BE2C (cell line): ENCODE measurements at regions not wholly inside any gene's neighbourhood (a gene's known extent, or its start where the extent isn't known, plus 50 kb on each side); places are given as distances from the start of the nearest gene placed in this dataset.
"Not testable (repeated sequence)": the region's sequence is repeated elsewhere in the genome, so short reads cannot be mapped to it uniquely, and the experiment has no call there.

Experiments
- DNase-seq: peaks from one replicate; pipeline ENCODE4 v3.0.0-alpha.2; 2020
- H3K27me3 ChIP-seq: fragments of 250-450 bp; sonication (Bioruptor Pico); 2 replicates; pipeline ENCODE4 v1.5.1; 2020; ENCODE audit warnings: mild to moderate bottlenecking
- H3K36me3 ChIP-seq: fragments of 250-450 bp; sonication (Bioruptor Pico); 2 replicates; pipeline ENCODE4 v1.5.1; 2020; ENCODE audit warnings: mild to moderate bottlenecking
- H3K4me1 ChIP-seq: fragments of 250-450 bp; sonication (Bioruptor Pico); 2 replicates; pipeline ENCODE4 v1.5.1; 2020
- H3K4me3 ChIP-seq: 2 replicates; pipeline ENCODE4 v1.5.1; 2011; ENCODE audit warnings: low read depth, low read length
- H3K9me3 ChIP-seq: fragments of 250-450 bp; sonication (Bioruptor Pico); 2 replicates; pipeline ENCODE4 v1.5.1; 2020
- TF ChIP-seq, protein P1 (sequence below): IDR thresholded peaks from 2 replicates; pipeline ENCODE4 v1.5.1; 2012; ENCODE audit warnings: mild to moderate bottlenecking, low read depth, low read length

DNA sequence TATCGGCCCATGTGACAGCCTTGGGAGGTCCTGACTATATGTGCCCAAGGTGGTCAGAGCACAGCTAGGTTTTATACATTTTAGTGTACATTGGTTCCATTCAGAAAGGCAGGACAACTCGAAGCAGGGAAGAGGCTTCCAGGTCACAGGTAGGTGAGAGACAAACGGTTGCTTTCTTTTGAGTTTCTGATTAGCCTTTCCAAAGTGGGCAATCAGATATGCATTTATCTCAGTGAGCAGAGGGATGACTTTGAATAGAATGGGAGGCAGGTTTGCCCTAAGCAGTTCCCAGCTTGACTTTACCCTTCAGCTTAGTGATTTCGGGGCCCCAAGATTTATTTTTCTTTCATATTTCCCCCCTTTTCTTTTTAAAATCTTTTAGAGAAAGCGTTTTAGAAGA is 87.6 kb upstream of the PPP2R5C start:
- no peak for DNase-seq
- TF ChIP-seq, protein P1, sequence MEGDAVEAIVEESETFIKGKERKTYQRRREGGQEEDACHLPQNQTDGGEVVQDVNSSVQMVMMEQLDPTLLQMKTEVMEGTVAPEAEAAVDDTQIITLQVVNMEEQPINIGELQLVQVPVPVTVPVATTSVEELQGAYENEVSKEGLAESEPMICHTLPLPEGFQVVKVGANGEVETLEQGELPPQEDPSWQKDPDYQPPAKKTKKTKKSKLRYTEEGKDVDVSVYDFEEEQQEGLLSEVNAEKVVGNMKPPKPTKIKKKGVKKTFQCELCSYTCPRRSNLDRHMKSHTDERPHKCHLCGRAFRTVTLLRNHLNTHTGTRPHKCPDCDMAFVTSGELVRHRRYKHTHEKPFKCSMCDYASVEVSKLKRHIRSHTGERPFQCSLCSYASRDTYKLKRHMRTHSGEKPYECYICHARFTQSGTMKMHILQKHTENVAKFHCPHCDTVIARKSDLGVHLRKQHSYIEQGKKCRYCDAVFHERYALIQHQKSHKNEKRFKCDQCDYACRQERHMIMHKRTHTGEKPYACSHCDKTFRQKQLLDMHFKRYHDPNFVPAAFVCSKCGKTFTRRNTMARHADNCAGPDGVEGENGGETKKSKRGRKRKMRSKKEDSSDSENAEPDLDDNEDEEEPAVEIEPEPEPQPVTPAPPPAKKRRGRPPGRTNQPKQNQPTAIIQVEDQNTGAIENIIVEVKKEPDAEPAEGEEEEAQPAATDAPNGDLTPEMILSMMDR = no peak
- Histone ChIP-seq H3K9me3 (no peaks in the 10 kb centered on the region), H3K4me1 (no peaks in the 10 kb centered on the region), H3K36me3 (no peaks in the 10 kb centered on the region), H3K27me3 (0 out of 2 replicates have a peak, but pooled peaks cover 3% of the 10 kb centered on the region), H3K4me3 (no peak overlapping the region)

DNA sequence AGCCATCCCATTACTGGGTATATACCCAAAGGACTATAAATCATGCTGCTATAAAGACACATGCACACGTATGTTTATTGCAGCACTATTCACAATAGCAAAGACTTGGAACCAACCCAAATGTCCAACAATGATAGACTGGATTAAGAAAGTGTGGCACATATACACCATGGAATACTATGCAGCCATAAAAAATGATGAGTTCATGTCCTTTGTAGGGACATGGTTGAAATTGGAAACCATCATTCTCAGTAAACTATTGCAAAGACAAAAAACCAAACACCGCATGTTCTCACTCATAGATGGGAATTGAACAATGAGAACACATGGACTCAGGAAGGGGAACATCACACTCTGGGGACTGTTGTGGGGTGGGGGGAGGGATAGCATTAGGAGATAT is 85.7 kb upstream of the PPP2R5C start:
- not testable (repeated sequence) for H3K36me3 ChIP-seq, H3K9me3 ChIP-seq

DNA sequence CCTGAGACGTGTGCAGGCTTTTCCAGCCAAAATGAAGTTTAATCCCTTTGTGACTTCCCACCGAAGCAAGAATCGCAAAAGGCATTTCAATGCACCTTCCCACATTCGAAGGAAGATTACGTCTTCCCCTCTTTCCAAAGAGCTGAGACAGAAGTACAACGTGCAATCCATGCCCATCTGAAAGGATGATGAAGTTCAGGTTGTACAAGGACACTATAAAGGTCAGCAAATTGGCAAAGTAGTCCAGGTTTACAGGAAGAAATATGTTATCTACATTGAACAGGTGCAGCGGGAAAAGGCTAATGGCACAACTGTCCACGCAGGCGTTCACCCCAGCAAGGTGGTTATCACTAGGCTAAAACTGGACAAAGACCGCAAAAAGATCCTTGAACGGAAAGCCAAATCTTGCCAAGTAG is 83.6 kb upstream of the PPP2R5C start:
- H3K4me3 ChIP-seq, H3K27me3 ChIP-seq, DNase-seq, H3K4me1 ChIP-seq, H3K36me3 ChIP-seq, H3K9me3 ChIP-seq: not testable (repeated sequence)

More for the DNA sequence above, 85.7 kb upstream of the PPP2R5C start:
- not testable (repeated sequence) for H3K4me1 ChIP-seq, H3K27me3 ChIP-seq, DNase-seq, H3K4me3 ChIP-seq

DNA sequence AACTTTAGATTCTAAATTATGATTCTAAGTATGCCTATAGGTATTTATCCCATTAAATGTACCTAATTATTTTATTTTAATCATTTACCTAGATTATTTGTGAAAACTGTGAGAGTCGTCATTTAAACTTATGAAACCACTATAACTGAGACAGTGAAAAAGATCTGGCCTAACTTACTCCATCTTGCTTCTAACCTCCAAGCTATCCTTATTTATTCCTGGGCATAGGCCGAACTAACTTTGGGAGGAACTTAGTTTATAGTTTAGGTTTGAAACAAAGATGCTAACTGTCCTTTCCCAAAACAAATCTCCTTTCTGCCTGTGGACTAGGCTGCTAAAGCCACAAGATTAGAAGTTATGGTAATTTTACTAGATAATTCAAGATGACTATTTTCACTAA is 79.7 kb upstream of the PPP2R5C start:
- 0 out of 2 replicates have a peak, but pooled peaks cover 3% of the 10 kb centered on the region for H3K27me3 ChIP-seq
- no peak for DNase-seq

DNA sequence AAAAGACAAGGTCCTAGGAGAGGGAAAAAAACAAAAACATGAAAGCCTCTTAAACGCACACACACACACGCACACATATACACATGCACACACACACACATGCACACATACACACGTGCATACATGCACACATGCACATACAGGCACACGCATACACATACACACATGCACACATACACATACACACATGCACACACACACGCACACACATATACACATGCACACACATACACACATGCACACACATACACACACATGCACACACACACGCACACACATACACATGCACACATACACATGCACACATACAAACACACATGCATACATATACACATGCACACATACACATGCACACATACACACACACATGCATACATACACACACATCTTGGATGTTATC is 78.1 kb upstream of the PPP2R5C start:
- Histone ChIP-seq H3K4me3 (no peak overlapping the region), H3K27me3 (no peaks in the 10 kb centered on the region), H3K36me3 (no peaks in the 10 kb centered on the region), H3K4me1 (peaks cover 3% of the 10 kb centered on the region; the same call in 1 of the 2 replicates), H3K9me3 (no peaks in the 10 kb centered on the region)
- DNase-seq = no peak
- TF ChIP-seq, protein P1 = no peak

More for the DNA sequence above, 79.7 kb upstream of the PPP2R5C start:
- TF ChIP-seq, protein P1 = no peak
- H3K36me3 ChIP-seq = no peaks in the 10 kb centered on the region
- no peaks in the 10 kb centered on the region for H3K4me1 ChIP-seq
- H3K4me3 ChIP-seq = no peak overlapping the region
- no peaks in the 10 kb centered on the region for H3K9me3 ChIP-seq

DNA sequence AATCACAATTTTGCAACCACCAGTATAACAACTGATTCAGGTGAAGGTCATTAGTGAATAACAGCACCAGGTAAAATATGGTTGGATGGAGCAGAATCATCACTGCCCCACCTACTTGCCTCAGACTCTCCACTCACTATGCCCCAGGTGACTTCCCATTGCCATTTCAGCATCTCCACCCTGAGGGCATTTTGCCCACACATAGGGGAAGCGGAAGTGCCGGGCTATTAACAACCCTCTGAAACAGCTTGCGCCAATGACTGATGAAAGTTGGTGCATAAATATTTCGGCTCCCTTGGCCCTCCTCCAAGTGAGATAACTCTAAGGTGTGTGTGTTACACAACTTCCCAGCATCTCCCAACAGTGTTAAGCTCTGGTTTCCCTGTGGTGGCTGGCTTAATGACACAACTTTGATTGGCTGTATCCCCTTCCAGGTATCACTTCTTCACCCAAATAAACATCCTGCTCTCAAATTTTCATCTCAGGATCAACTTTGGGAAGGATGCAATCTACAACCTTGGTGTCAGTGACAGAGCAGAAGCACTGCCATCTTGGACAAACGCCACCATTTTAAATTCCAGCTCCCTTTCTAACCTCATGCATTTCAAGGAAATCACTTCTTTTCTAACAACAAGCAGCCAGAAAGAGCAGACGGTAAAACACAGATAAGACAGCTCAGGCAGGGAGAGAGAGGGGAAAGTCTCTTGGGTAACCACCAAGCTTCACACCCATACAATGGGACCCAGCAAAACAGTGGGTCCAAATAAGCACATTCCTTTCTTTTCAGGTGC is 73.6 kb upstream of the PPP2R5C start:
- TF ChIP-seq, protein P1 = no peak
- Histone ChIP-seq H3K9me3 (no peaks in the 10 kb centered on the region), H3K27me3 (no peaks in the 10 kb centered on the region), H3K4me1 (peaks cover 3% of the 10 kb centered on the region; the same call in 1 of the 2 replicates), H3K36me3 (no peaks in the 10 kb centered on the region), H3K4me3 (no peak overlapping the region)
- no peak for DNase-seq

DNA sequence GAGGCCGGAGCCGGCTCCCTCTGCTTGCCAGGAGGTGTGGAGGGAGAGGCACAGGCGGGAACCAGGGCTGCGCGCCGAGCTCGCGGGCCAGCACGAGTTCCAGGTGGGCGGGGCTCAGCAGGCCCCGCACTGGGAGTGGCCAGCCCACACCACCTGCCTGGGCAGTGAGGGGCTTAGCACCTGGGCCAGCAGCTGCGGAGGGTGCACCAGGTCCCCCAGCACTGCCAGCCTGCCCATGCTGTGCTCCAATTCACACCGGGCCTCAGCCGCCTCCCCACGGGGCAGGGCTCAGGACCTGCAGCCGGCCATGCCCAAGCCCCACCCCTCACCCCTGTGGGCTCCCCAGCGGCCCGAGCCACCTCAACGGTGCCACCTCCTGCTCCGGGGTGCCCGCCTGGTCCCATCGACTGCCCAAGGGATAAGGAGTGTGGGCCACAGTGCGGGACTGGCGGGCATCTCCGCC is 72.4 kb upstream of the PPP2R5C start:
- Histone ChIP-seq H3K4me3 (no peak overlapping the region), H3K9me3 (no peaks in the 10 kb centered on the region), H3K36me3 (no peaks in the 10 kb centered on the region), H3K27me3 (no peaks in the 10 kb centered on the region), H3K4me1 (peaks cover 3% of the 10 kb centered on the region; the same call in 1 of the 2 replicates)
- TF ChIP-seq, protein P1 = no peak
- DNase-seq = no peak

DNA sequence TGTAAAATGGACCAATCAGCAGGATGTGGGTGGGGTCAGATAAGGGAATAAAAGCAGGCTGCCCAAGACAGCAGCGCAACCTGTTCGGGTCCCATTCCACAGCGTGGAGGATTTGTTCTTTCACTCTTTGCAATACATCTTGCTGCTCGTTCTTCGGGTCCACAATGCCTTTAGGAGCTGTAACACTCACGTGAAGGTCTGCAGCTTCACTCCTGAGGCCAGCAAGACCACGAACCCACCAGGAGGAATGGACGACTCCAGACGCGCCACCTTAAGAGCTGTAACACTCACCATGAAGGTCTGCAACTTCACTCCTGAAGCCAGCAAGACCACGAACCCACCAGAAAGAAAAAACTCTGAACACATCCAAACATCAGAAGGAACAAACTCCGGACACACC is 71.5 kb upstream of the PPP2R5C start:
- H3K9me3 ChIP-seq, H3K4me3 ChIP-seq, H3K4me1 ChIP-seq, H3K27me3 ChIP-seq, DNase-seq, H3K36me3 ChIP-seq: not testable (repeated sequence)
